ENCODE measurements at regions not wholly inside any gene's neighbourhood (a gene's known extent, or its start where the extent isn't known, plus 50 kb on each side); places are given as distances from the start of the nearest gene placed in this dataset.

DNA sequence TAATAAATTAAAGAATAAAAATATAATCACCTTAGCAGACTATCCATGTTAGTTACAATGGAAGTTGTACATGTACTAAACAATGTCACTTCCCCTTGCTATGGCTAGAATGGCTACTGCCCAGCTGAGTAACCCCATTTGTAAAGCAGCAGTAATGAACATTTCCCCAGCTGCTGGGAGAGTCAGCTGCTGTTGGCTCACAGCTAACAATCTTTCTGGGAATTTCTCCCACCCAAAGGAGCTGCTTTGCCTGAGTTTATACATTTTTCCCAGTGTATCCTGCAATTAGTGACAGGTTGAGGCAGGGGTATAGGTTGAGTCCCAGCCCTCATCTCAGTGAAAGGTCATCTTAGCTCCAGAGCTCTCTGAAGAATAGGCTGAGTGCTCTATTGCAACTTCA lies 665.6 kb upstream of the KLHL29 start:
- DNase-seq (ENCODE audit: low read depth, low spot score): no peak

DNA sequence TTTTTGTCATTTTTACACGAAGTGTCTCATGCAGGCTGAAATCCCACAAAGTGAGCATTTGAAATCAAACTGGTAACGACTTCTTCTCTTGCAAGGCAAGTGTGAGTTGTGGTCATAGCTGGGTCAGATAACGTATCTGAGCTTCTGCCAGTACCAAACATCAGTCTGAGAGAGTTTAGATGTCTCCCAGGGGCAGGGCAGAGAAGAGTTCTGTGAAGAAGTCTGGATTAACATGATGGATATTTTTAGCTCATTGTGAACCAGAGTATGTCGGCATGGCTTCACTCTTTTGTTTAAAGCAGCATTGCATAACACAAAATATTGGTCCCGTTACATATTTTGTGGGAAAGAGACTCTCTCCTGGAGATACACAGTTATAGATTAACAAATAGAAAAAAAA lies 655.5 kb upstream of the KLHL29 start:
- DNase-seq (ENCODE audit: low read depth, low spot score): no peak

DNA sequence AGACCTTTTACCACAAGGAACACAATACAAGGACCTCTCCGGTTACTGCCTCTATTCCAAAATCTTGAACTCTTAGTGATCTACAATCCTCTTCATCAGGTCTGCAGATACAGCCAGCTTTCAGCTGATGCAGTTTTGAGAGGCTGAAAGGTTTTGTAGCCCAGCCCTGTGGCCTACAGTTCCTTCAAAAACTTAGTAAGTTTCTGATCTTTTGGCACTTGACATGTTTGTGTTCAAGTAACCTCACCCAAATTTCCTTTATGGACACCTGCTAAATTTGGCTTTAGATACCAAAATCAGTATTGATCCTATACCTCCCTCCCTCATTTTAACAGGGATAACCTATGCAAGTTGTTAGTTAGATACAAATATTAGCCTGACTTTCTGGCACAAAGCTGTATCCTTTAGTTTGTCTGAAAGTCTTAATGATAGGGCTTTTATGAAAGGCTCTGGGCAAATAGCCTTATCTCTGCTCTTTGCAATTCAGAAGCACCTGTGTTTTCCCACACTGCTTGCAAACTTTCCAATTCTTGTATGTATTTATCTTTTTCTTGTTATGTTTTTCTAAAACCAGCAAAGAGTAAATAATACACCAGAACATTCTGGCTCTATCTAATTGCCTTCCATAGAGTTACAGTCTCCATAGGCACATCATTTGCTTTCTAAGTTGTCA lies 650.5 kb upstream of the KLHL29 start:
- DNase-seq (ENCODE audit: low read depth, low spot score): no peak

DNA sequence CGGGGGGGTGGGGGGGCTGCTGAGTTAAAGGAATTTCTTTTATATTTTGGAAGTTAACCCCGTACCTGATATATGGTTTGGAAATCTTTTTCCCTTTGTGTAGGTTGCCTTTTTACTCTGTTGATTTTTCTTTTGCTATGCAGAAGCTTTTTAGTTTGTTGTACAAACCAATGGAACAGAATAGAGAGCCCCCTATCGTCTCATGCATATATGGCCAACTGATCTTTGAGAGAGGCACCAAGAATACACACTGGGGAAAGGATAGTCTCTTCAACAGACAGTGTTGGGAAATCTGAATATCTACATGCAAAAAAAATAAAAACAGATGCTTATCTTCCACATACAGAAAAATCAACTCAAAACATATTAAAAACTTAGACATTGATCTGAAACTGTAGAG lies 647.8 kb upstream of the KLHL29 start:
- DNase-seq (ENCODE audit: low read depth, low spot score): no peak

DNA sequence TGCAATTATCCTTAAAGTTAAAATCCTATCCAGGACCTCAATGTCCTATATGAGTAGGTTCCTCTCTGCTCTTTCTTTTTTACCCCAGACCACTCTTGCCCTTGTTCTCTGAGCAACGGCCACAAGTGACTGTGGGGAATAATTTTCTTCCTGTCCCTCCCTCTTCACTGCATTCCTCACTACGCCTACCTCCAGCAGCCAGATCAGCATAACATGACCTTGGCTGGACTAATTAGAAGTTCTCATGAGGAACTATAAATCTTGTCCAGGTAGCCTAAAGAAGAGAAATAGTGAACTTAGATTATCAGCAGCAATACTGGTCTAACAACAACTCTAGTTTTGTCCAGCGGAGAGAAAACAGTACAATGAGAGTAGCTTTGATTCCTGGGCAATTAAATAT lies 643.8 kb upstream of the KLHL29 start:
- no peak for DNase-seq (ENCODE audit: low read depth, low spot score)

DNA sequence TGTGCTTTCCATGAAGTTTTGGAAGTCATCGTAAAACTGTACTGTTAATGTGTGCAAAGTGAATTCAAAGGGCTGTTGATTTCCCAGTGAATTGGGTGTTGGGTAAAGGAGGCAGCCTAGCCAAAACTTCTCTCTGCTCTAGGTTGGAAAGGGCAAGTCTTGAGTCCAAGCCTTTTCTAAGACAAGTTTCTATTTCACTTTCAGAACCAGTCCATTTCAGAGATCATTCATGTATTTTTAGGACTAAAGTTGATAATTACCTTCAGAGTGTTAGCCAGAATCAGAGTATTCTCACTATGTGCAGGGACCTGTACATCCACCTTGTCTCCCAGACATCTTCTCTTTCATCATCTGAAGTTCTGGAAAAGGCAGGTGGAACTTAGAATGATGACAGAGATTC lies 636.1 kb upstream of the KLHL29 start:
- DNase-seq (ENCODE audit: low read depth, low spot score): no peak

DNA sequence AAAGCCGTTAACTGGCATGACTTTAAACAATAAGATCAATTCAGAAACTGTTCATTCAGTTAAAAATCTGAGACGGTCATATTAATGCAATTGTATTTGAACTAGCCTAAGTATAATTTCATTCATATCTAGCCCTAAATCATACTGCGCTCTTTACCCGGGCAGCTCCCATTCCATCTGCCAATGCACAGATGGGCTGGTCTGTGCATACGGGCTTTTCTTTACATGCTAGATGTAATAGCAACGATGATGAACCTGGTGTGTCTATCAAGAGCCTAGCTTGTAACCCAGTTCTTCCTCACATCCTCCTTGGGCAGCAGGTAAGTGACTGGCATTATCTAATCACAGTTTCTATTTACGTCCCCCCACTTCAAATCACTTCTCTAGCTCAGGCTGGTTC lies 631.5 kb upstream of the KLHL29 start:
- DNase-seq (ENCODE audit: low read depth, low spot score): no peak

DNA sequence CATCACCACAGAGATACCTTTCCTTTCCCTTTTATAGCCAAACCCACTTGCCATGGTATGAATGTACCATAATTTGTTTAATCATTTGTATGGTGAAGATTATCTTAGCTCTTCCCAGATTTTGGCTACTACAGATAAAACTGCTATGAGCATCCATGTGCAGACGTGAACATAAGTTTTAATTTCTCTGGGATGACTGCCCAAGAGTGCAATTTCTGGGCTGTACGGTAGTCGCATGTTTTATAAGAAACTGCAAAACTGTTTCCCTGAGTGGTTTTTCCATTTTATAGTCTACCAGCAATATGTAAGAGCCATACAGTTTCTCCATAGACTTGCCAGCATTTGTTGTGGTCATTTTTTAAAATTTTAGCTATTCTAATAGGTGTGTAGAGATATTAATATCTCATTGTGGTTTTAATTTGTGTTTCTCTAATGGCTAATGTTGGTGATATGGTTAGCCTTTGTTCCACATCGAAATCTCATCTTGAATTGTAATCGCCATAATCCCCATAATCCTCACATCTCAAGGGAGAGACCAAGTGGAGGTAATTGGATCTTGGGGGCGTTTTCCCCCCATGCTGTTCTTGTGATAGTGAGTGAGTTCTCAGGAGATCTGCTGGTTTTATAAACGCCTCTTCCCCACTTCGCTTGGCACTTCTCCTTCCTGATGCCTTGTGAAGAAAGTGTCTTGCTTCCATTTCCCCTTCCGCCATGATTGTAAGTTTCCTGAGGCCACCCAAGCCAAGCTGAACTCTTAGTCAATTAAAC lies 628.5 kb upstream of the KLHL29 start:
- no peak for DNase-seq (ENCODE audit: low read depth, low spot score)

DNA sequence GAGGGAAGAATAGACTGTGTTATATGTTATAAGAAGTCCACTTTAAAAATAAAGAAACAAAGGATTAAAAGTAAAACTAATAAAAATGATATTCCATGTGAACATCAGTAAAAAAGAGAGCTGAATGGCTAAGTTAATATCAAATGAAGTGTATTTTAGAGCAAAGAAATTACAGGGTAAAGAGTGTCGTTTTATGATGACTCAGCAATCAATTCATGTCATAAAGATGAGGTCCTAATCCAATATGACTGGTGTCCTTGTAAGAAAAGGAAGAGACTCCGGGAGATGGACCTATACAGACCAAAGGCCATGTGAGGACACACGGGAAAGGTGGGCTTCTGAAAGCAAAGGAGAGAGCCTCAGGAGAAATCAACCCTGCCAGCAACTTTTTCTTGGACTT lies 615.5 kb upstream of the KLHL29 start:
- DNase-seq (ENCODE audit: low read depth, low spot score): no peak

DNA sequence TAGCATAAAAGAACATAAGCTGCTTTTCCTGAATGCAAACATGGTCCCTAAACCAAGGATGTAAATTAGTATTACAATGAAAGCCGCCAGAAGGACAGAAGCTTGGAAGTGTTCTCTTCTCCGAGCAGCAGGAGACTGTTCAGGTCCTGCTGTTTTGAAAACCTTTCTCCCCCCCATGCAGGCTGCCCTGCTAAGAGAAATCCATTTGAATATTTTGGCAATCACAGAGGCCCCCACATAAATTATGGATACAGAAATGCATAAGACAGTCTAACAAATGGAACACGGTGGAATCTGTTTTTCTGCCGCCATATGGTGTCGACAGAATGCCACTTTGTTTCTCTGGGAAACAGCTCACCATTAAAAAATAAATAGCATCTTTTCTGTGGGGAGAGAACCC lies 600.4 kb upstream of the KLHL29 start:
- DNase-seq (ENCODE audit: low read depth, low spot score): no peak

DNA sequence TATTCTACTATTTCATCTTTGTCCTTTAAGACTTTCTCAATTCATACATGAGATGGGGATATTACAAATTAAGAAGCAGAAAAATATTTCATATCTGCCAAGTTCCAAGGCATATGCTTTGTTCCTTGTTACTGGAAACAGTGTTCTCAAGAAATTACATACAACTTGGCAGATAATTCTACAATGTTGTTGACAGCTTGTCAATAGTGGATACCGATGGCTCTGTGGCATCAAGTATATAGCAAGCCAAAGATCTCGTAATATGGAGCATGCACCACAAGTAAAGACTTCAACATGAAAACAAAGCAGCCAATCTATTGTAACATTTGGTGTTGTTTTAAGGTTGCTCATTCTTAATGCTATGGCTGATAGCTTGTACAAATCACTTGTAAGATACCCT lies 598.2 kb upstream of the KLHL29 start:
- DNase-seq (ENCODE audit: low read depth, low spot score): no peak

DNA sequence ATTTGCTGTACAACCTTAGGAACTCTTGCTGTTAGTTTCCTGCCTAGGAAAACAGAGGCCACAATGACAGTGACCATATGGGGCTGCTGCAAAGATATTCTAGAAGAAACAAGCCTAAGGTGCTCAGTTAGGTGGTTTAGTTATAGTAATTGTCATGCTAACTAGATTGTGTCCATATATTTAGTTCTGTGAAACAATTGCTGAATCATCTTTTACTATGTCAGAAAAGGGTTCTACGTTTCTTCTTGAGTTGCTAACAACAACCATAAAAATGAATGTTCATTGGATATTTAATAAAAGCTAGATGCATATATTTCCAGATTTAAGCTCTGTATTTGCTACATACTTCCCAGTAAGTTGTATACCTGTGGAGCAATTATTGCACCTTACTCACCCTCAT lies 597.2 kb upstream of the KLHL29 start:
- DNase-seq (ENCODE audit: low read depth, low spot score): no peak

DNA sequence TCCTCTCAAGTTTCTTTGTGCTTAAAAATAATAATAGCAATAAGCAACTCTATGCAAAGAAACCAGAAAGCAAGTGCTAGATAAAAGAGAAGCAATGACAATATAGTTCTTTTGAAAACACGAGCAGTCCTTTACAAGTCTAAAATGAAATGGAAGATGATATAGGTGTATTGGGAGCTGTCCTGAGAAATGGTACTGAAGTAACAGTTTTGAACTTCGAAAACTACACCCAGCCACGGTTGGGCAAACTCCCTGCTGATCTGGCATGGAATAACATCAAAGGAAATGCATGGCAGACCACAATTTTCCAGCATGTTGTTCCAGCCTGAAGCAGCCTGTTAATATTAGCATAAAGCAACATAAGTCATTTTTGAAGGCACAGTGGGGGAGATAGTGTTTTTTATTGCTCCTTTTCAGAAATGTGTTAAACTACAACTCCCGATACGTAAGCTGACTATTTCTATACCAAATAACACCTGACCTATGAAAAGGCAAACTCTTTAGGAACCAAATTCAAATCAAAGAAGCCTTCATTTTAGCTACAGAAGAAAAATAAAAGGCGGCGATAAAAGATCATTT lies 596.1 kb upstream of the KLHL29 start:
- no peak for DNase-seq (ENCODE audit: low read depth, low spot score)

DNA sequence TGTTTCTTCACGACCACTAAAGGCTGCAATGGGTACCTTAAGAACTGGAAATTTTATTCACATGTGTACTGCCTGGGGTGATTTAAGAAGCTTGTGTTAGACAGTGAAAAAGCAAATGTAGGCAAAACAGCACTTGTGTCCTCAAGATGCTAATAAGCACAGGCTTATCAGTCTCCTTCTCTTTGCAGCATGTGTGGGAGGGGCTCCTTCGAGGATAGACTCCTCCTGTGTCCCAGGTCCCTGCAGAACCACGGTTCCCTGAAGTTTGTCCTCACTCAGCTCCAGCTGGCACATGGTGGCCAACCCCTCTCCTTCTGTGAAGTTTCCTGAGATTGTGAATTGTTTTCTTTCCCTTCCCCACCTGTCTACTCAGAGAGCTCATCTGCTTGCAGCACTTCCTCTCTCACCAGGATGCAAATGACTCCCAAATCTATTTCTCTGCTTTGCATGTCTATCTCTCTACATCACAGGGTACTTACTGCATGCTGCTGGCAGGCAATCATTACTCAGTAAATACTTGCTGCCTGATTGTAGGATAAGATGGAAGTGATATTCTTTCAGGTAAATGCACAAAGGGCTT lies 589.6 kb upstream of the KLHL29 start:
- no peak for DNase-seq (ENCODE audit: low read depth, low spot score)

DNA sequence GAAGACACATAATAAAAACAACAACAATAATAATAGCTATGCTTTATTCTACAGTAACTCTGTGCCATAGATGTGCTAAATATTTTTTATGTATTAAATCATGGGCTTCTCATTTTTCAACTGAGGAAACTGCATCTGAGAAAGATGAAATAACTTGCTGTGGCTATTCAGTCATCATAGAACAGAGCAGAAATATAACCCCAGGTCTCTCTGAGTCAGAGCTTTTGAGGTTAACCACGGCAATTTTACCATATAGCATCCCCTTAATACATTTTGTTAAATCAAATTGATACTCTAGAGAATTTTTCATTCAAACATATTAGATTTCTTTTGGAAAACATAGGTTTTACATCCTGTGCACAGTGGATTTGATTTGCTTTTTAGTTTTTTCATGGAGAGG lies 586.6 kb upstream of the KLHL29 start:
- DNase-seq (ENCODE audit: low read depth, low spot score): no peak

DNA sequence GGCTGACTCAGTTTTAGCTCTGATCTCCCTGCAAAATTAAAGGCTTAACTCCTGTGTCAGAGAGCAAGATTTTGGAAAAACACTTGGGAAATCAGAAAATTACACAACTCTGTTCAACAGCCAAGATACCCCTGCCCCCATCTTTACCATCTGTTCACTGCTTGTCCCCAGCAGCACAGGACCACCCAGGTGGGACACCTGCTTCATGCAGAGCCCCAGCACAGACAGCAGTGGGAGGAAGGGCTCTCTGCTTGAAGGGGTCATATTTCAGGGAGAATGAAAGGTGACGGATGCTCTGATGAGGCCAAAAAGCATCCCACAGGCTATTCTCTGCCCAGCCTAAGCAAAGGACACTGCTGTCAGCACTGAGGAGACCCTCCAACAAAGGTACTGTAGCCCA lies 584.6 kb upstream of the KLHL29 start:
- DNase-seq (ENCODE audit: low read depth, low spot score): no peak

DNA sequence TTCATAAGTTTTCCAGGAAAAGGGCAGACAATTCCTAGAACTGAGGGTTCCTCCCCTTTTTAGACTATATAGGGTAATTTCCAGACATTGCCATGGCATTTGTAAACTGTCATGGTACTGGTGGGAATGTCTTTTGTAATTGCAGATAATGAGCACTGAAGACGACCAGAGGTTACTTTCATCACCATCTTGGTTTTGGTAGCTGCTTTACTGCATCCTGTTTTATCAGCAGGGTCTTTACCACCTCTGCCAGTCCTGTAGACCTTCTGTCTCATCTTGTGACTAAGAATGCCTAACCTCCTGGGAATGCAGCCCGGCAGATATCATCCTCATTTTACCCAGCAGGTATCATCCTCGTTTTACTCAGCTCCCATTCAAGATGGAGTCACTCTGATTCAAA lies 583.9 kb upstream of the KLHL29 start:
- no peak for DNase-seq (ENCODE audit: low read depth, low spot score)

DNA sequence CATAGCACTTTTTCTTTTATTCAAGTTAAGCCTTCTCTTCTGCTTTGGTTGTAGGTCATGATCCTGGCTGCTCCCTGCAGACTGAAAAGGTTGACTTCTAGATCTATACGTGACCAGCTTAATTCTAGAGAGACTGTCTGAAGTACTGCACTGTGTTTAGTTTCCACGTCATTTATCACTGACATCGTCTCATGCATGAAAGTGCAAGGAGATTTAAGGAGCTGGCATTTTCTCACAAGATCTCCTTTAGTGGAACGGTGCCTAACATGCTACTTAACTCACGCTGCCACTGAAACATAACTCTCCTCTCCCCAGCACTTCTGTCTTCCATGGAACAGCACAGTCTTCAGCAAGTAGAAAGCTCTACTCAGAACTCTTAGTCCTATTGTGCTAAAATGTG lies 583.0 kb upstream of the KLHL29 start:
- DNase-seq (ENCODE audit: low read depth, low spot score): no peak

DNA sequence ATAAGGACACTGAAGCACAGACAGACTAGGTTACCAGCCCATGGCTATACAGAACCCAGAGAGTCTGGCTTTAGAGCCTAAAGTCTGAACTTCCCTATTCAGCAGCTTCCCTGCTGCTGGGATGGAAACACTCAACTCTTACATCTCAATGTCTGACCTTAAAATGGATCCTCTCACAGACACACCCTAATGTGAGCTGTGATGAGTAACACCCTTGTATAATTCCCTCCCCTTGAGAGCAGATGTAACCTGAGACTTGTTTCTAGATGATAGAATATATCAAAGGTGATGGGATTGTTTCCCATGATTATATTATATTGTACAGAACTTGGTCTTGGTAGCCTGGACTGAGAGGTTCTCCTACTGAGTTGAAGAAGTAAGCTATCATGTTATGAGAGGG lies 577.1 kb upstream of the KLHL29 start:
- DNase-seq (ENCODE audit: low read depth, low spot score): no peak

DNA sequence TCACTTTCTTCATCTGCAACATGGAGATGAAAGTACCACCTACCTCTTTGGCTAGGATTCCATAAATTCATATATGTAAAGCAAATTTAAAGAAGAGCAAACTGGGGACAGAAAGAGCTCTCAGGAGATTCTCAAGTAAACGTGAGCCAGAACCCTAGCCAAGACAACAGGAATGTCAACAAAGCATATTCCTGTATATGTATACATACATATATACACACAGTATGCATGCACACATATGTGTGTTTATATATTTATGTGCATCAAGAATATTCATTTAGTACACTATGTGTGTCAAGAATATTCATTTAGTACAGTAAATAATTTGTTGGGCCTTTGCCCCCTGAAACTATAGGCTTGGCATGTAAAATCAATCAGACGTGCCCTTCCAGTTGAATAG lies 574.4 kb upstream of the KLHL29 start:
- no peak for DNase-seq (ENCODE audit: low read depth, low spot score)

DNA sequence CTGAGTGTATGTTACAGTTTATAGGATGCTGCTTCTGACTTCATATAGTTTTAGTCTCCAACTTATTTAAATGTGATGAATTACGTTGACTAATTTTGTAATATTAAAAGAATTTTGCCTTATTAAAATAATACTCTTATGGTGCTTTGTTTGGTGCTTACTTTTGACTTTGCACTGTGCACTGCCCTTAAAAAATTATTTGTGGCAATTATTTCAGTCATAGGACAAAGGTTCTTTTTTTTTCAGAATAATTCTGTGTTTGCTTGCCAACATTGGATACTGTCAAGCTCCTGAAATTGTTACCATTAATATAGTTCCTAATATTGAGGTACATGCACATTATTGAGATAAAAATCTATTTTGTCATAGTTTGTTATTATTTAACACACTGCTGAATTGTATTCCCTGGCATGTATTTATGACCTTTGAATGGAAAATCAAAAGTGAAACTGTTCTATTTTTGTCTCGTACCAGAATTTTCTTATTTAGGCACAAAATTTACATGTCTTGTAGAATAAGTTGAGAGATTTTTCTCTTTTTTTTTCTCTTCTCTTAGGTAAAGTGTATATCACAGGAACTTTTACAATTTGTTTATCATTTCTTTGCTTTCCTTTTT lies 572.8 kb upstream of the KLHL29 start:
- DNase-seq (ENCODE audit: low read depth, low spot score): no peak

DNA sequence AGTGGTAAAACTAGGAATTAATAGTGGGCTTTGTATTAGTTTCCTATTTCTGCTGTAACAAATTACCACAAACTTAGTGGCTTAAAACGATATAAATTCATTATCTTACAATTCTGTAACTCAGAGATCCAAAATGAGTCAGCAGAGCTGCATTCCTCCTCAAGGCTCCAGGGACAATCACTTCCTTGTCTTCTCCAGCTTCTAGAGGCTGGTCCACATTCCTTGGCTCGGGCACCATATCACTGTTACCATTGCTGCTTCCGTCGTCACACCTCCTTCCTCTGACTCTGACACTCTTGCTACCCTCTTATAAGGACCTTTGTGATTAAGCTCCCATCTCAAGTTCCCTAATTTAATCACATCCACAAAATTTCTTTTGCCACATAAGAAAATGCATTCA lies 567.8 kb upstream of the KLHL29 start:
- peak; percentile 39 for DNase-seq (ENCODE audit: low read depth, low spot score)

DNA sequence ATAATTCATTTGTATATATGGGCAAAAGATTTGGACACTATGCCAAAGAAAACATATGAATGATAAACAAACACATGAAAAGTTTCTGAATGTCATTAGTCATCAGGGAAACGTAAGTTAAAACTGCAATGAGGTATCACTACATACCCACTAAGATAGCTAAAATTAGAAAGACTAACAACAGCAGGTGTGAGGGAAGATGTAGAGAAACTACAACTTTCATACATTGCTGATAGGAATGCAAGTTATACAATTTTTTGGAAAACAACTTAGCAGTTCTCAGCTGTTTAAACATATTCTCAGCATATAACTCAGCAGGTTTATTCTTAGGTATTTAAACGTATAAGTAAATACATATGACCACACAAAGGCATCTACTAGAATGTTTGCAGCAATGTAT lies 563.5 kb upstream of the KLHL29 start:
- no peak for DNase-seq (ENCODE audit: low read depth, low spot score)

Measured in astrocyte of the hippocampus (primary cell).